DOHH2 (cell line): ENCODE measurements at regions not wholly inside any gene's neighbourhood (a gene's known extent, or its start where the extent isn't known, plus 50 kb on each side); places are given as distances from the start of the nearest gene placed in this dataset.

Experiments
- H3F3A ChIP-seq: fragments of 200-600 bp; sonication (generic), shearing (Covaris generic); 2 replicates; pipeline ENCODE4 v1.6.0; 2016; ENCODE audit warnings: antibody characterized with exemption, mild to moderate bottlenecking; ENCODE audit not compliant: control insufficient read depth, insufficient read depth
- H3K27ac ChIP-seq: fragments of 200-600 bp; sonication (generic); 2 replicates; pipeline ENCODE4 v1.5.1; 2014; ENCODE audit warnings: low read depth, mild to moderate bottlenecking, low read length, moderate library complexity
- H3K27me3 ChIP-seq: fragments of 200-600 bp; sonication (generic); 2 replicates; pipeline ENCODE4 v1.6.1; 2014; ENCODE audit warnings: mild to moderate bottlenecking, low read length, mixed read lengths; ENCODE audit not compliant: control insufficient read depth
- H3K36me3 ChIP-seq: fragments of 200-600 bp; sonication (generic); 2 replicates; pipeline ENCODE4 v1.6.1; 2014; ENCODE audit warnings: mild to moderate bottlenecking, low read length, moderate library complexity, mixed read lengths; ENCODE audit not compliant: control insufficient read depth
- H3K4me1 ChIP-seq: fragments of 200-600 bp; sonication (generic); 2 replicates; pipeline ENCODE4 v1.6.1; 2014; ENCODE audit warnings: mild to moderate bottlenecking, low read length, mixed read lengths; ENCODE audit not compliant: control insufficient read depth
- H3K4me2 ChIP-seq: fragments of 200-600 bp; sonication (generic); 2 replicates; pipeline ENCODE4 v1.6.0; 2014; ENCODE audit warnings: mild to moderate bottlenecking, low read length, moderate library complexity
- H3K4me3 ChIP-seq: fragments of 200-600 bp; sonication (generic); 2 replicates; pipeline ENCODE4 v1.5.1; 2014; ENCODE audit warnings: mild to moderate bottlenecking, low read length, mixed read lengths
- H3K79me2 ChIP-seq: fragments of 200-600 bp; sonication (generic); 2 replicates; pipeline ENCODE4 v1.6.1; 2014; ENCODE audit warnings: mild to moderate bottlenecking, low read length, mixed read lengths; ENCODE audit not compliant: control insufficient read depth
- H3K9me2 ChIP-seq: fragments of 200-600 bp; sonication (generic); replicated peaks from 2 replicates; pipeline ENCODE4 v1.6.1; 2014; ENCODE audit warnings: mild to moderate bottlenecking, low read length, mixed read lengths; ENCODE audit not compliant: control insufficient read depth
- H3K9me3 ChIP-seq: fragments of 200-600 bp; sonication (generic); 2 replicates; pipeline ENCODE4 v1.6.1; 2014; ENCODE audit warnings: antibody characterized with exemption, low read length, mixed read lengths; ENCODE audit not compliant: control insufficient read depth, insufficient read depth
- H4K20me1 ChIP-seq: fragments of 200-600 bp; sonication (generic); 2 replicates; pipeline ENCODE4 v1.6.0; 2014; ENCODE audit warnings: low read depth, mild to moderate bottlenecking, antibody characterized with exemption, low read length, moderate library complexity; ENCODE audit not compliant: control insufficient read depth, insufficient read depth
- EZH2phosphoT487 ChIP-seq: fragments of 200-600 bp; sonication (generic); IDR thresholded peaks from 2 replicates; pipeline ENCODE4 v1.6.1; 2017; ENCODE audit warnings: borderline replicate concordance, mild to moderate bottlenecking, antibody characterized with exemption, low read length, moderate library complexity, mixed read lengths
- TF ChIP-seq, protein P1 (sequence below): fragments of 200-600 bp; sonication (generic); IDR thresholded peaks from one replicate; pipeline ENCODE4 v1.5.1; 2014; ENCODE audit warnings: antibody characterized with exemption, mild to moderate bottlenecking, low read depth, low read length; ENCODE audit not compliant: poor library complexity, severe bottlenecking

DNA sequence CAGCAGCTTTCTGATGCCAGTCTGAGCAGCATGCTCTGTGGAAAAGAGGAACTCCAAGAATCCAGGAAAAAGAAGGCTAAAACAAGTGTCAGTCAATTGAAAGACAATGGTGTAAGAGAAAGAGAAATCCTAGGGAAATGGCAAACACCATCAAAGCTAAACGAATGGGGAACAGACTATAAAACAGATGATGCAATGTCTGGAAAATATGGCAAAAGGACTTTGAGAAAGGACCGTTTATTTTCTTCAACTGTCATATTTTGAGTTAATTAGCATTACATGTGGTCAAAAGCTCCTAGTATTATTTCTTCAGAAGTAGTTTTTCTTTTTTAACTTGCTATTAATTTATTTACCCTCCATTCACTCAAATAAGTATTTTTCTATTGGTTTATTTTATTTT, 465.2 kb downstream of the LRRC70 start:
- no peaks in the 10 kb centered on the region for H3K4me1 ChIP-seq
- H3F3A ChIP-seq = no peaks in the 10 kb centered on the region
- no peak for TF ChIP-seq EZH2phosphoT487
- TF ChIP-seq, protein P1, sequence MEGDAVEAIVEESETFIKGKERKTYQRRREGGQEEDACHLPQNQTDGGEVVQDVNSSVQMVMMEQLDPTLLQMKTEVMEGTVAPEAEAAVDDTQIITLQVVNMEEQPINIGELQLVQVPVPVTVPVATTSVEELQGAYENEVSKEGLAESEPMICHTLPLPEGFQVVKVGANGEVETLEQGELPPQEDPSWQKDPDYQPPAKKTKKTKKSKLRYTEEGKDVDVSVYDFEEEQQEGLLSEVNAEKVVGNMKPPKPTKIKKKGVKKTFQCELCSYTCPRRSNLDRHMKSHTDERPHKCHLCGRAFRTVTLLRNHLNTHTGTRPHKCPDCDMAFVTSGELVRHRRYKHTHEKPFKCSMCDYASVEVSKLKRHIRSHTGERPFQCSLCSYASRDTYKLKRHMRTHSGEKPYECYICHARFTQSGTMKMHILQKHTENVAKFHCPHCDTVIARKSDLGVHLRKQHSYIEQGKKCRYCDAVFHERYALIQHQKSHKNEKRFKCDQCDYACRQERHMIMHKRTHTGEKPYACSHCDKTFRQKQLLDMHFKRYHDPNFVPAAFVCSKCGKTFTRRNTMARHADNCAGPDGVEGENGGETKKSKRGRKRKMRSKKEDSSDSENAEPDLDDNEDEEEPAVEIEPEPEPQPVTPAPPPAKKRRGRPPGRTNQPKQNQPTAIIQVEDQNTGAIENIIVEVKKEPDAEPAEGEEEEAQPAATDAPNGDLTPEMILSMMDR = no peak
- no peaks in the 10 kb centered on the region for H3K79me2 ChIP-seq
- H3K36me3 ChIP-seq = no peaks in the 10 kb centered on the region
- H4K20me1 ChIP-seq = no peaks in the 10 kb centered on the region
- H3K4me3 ChIP-seq = no peak overlapping the region
- H3K9me3 ChIP-seq = no peaks in the 10 kb centered on the region
- no peaks in the 10 kb centered on the region for H3K27me3 ChIP-seq
- H3K27ac ChIP-seq = no peak overlapping the region
- H3K4me2 ChIP-seq = no peak overlapping the region
- no peaks in the 10 kb centered on the region for H3K9me2 ChIP-seq

DNA sequence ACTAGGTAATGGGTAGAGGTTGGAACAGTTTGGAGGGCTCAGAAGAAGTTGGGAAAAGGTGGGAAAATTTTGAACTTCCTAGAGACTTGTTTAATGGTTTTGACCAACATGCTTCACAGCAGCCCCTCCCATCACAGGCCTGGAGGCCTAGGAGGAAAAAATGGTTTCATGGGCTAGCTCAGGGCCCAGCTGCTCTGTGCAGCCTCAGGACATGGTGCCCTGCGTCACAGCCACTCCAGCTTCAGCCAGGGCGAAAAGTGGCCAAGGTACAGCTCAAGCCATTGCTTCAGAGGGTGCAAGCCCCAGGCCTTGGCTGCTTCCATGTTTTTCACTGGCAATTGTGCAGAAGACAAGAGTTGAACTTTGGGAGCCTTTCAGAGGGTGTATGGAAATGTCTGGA, 453.7 kb downstream of the LRRC70 start:
- Histone ChIP-seq H3K9me2 (no peaks in the 10 kb centered on the region), H3F3A (no peaks in the 10 kb centered on the region), H3K27ac (no peak overlapping the region), H3K27me3 (no peaks in the 10 kb centered on the region), H3K9me3 (peaks cover 17% of the 10 kb centered on the region), H3K4me2 (no peak overlapping the region), H3K36me3 (no peaks in the 10 kb centered on the region), H4K20me1 (no peaks in the 10 kb centered on the region), H3K79me2 (no peaks in the 10 kb centered on the region), H3K4me3 (no peak overlapping the region), H3K4me1 (no peaks in the 10 kb centered on the region)
- TF ChIP-seq, protein P1 = no peak
- no peak for TF ChIP-seq EZH2phosphoT487

DNA sequence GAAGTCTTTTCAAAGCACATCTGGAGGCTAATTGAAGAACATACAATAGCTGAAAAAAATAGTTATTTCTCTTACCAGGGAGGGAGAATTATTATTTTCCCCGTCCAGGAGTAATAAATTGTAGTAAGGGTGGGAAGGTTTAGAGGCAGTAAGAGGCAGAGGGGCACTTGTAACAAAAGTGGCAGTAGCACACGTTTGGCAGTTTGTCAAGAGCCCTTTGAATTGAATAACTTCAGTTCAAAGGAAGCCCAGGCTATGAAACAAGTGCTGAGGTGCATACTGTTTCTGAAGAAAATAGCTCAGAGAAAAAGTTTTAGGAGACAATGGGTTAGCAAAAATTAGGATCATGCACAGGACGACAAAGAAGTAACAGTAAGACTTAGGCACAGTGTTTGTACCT, 451.3 kb downstream of the LRRC70 start:
- no peak overlapping the region for H3K27ac ChIP-seq
- no peaks in the 10 kb centered on the region for H3K27me3 ChIP-seq
- no peak for TF ChIP-seq EZH2phosphoT487
- TF ChIP-seq, protein P1 = no peak
- H3K9me2 ChIP-seq = no peaks in the 10 kb centered on the region
- no peaks in the 10 kb centered on the region for H3K36me3 ChIP-seq
- no peaks in the 10 kb centered on the region for H3K4me1 ChIP-seq
- H3K9me3 ChIP-seq = peaks cover 17% of the 10 kb centered on the region
- no peaks in the 10 kb centered on the region for H3F3A ChIP-seq
- H3K79me2 ChIP-seq = no peaks in the 10 kb centered on the region
- no peaks in the 10 kb centered on the region for H4K20me1 ChIP-seq
- H3K4me2 ChIP-seq = no peak overlapping the region
- no peak overlapping the region for H3K4me3 ChIP-seq

DNA sequence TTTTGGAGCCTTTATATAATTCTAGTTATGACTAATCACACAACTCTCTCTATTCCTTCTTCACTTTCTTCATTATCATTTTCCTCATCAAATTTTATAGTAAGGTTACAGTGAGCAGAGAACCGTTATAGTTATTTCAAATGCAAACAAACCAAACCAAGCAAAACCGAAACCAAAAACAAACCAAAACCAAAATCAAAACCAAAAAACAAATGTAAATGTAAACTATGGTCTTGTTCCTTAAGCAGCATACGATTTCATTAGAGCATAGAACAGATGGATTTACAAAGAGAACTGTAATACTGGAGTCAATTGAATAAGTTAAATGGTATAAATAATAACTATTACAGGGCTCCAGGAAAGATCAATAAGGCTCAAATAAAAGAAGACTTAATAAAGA, 447.1 kb downstream of the LRRC70 start:
- no peak overlapping the region for H3K4me2 ChIP-seq
- H3F3A ChIP-seq = no peaks in the 10 kb centered on the region

More for the DNA sequence above, 447.1 kb downstream of the LRRC70 start:
- TF ChIP-seq, protein P1 = no peak
- no peak for TF ChIP-seq EZH2phosphoT487
- no peaks in the 10 kb centered on the region for H3K27me3 ChIP-seq
- no peaks in the 10 kb centered on the region; the same call in 1 of the 2 replicates for H3K9me3 ChIP-seq
- no peaks in the 10 kb centered on the region for H3K9me2 ChIP-seq
- H3K36me3 ChIP-seq = no peaks in the 10 kb centered on the region
- no peak overlapping the region for H3K4me3 ChIP-seq
- no peaks in the 10 kb centered on the region for H3K4me1 ChIP-seq
- H4K20me1 ChIP-seq = no peaks in the 10 kb centered on the region
- H3K79me2 ChIP-seq = no peaks in the 10 kb centered on the region
- no peak overlapping the region for H3K27ac ChIP-seq
